WERI-Rb-1 (cell line): ENCODE measurements at regions not wholly inside any gene's neighbourhood (a gene's known extent, or its start where the extent isn't known, plus 50 kb on each side); places are given as distances from the start of the nearest gene placed in this dataset.

ENCODE experiments used
- DNase-seq: peaks from one replicate; pipeline ENCODE4 v3.0.0-alpha.2; 2020
- H3K27ac ChIP-seq: fragments of 250-450 bp; sonication (Bioruptor Pico); 2 replicates; pipeline ENCODE4 v1.5.1; 2020; ENCODE audit warnings: mild to moderate bottlenecking, moderate library complexity
- H3K27me3 ChIP-seq: fragments of 250-450 bp; sonication (Bioruptor Pico); 2 replicates; pipeline ENCODE4 v1.5.1; 2021; ENCODE audit warnings: mild to moderate bottlenecking, low read depth, moderate library complexity; ENCODE audit not compliant: insufficient read depth, severe bottlenecking
- H3K36me3 ChIP-seq: fragments of 250-450 bp; sonication (Bioruptor Pico); 2 replicates; pipeline ENCODE4 v1.5.1; 2020; ENCODE audit warnings: mild to moderate bottlenecking, moderate library complexity
- H3K4me3 ChIP-seq: 2 replicates; pipeline ENCODE4 v1.5.1; 2011; ENCODE audit warnings: low read depth, mild to moderate bottlenecking, control low read depth, low read length
- H3K9me3 ChIP-seq: fragments of 250-450 bp; sonication (Bioruptor Pico); 2 replicates; pipeline ENCODE4 v1.5.1; 2021; ENCODE audit warnings: mild to moderate bottlenecking, moderate library complexity; ENCODE audit not compliant: severe bottlenecking
- TF ChIP-seq, protein P1 (sequence below): IDR thresholded peaks from 2 replicates; pipeline ENCODE4 v1.5.1; 2011; ENCODE audit warnings: low read depth, mild to moderate bottlenecking, control low read depth, inconsistent platforms, low read length

DNA sequence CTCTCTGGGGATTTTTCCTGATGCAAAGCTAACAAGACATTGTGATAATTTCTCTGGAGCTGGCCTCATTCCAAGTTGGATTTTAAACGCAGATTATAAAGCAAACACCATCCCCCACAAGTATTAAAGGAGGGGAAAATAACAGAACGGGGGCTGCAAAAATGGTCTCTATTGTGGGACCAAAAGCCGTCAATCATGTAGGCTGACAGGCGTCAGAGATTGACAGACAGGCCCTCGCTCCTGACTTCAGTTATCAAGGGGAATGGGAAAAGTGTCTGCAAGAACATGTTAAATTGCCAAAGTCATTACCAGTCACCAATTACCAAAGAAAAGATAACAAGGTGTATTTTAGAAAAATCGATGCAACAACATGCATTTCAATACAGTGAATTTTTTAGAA is 307.4 kb upstream of the POU3F1 start:
- Histone ChIP-seq H3K4me3 (no peak overlapping the region), H3K27me3 (no peaks in the 10 kb centered on the region), H3K9me3 (no peaks in the 10 kb centered on the region), H3K27ac (no peak overlapping the region), H3K36me3 (no peaks in the 10 kb centered on the region)
- no peak for DNase-seq
- TF ChIP-seq, protein P1, sequence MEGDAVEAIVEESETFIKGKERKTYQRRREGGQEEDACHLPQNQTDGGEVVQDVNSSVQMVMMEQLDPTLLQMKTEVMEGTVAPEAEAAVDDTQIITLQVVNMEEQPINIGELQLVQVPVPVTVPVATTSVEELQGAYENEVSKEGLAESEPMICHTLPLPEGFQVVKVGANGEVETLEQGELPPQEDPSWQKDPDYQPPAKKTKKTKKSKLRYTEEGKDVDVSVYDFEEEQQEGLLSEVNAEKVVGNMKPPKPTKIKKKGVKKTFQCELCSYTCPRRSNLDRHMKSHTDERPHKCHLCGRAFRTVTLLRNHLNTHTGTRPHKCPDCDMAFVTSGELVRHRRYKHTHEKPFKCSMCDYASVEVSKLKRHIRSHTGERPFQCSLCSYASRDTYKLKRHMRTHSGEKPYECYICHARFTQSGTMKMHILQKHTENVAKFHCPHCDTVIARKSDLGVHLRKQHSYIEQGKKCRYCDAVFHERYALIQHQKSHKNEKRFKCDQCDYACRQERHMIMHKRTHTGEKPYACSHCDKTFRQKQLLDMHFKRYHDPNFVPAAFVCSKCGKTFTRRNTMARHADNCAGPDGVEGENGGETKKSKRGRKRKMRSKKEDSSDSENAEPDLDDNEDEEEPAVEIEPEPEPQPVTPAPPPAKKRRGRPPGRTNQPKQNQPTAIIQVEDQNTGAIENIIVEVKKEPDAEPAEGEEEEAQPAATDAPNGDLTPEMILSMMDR: no peak

DNA sequence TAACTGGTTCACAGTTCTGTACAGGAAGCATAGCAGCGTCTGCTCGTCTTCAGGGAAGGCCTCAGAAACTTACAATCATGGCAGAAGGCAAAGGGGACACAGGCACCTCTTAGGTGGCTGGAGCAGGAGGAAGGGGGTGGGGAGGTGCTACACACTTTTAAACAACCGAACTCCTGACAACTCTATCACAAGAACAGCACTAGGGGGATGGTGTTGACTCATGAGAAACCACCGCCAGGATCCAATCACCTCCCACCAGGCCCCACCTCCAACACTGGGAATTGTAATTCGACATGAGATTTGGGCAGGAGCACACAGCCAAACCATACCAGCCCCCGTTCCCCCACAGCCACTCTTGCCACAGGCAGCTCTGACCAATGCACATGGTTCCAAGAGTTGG is 306.3 kb upstream of the POU3F1 start:
- no peak for DNase-seq
- no peak overlapping the region for H3K27ac ChIP-seq
- TF ChIP-seq, protein P1: no peak
- no peaks in the 10 kb centered on the region for H3K27me3 ChIP-seq
- no peaks in the 10 kb centered on the region for H3K36me3 ChIP-seq
- no peaks in the 10 kb centered on the region for H3K9me3 ChIP-seq
- no peak overlapping the region for H3K4me3 ChIP-seq

DNA sequence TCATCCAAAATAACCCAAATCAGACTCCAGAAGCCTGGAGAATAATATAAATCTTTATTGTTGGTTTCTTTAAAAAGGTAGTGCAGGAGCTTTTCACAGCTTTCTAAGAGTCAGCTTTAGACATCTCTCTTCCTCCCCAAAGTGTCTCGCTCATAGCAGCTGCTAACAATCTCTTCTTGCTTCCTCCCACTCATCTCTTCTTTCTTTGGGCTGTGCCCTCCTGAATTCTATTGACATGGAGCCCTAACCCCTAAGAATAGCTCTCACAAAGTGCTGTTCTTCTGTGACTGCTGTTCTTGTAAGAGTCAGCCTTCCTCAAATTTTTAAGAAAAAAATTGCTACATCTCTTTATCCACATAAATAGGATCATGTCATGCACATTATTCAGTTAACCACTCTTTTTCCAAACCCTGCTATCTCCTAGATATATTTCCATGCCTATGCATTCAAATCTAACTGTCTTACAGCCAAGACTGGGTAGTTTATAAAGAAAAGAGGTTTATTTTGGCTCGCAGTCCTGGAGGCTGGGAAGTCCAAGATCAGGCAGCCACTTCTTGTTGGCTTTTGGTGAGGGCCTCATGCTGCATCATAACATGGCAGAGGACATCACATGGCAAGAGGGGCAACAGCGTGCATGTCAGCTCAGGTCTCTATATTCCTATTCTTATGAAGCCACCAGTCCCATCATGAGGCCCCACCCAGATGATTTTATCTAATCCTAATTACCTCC is 301.0 kb upstream of the POU3F1 start:
- H3K27me3 ChIP-seq: no peaks in the 10 kb centered on the region
- TF ChIP-seq, protein P1: no peak
- H3K27ac ChIP-seq: no peak overlapping the region
- H3K9me3 ChIP-seq: no peaks in the 10 kb centered on the region
- no peak for DNase-seq
- no peaks in the 10 kb centered on the region for H3K36me3 ChIP-seq
- H3K4me3 ChIP-seq: no peak overlapping the region

DNA sequence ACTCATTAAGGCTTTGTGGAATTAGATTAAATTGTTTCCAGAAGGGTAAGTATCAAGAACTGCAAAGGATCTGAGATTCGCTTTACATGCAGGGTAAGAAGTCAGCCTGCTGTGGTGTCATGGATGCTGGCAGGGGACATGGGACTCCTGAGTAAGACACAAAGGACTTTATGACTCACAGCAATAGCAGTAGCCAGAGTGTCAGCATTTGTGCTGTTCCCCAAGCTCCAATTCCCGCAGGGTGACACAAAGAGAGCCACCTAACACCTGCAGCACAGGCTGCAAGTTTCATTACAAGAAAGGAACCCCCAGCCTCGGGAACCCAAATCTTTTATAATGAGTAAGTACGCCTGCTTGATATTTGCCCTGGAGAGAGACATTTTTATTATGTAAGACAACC is 298.1 kb upstream of the POU3F1 start:
- no peak overlapping the region for H3K4me3 ChIP-seq
- H3K27me3 ChIP-seq: no peaks in the 10 kb centered on the region
- no peak overlapping the region for H3K27ac ChIP-seq
- H3K36me3 ChIP-seq: no peaks in the 10 kb centered on the region
- DNase-seq: no peak
- TF ChIP-seq, protein P1: no peak
- H3K9me3 ChIP-seq: no peaks in the 10 kb centered on the region

DNA sequence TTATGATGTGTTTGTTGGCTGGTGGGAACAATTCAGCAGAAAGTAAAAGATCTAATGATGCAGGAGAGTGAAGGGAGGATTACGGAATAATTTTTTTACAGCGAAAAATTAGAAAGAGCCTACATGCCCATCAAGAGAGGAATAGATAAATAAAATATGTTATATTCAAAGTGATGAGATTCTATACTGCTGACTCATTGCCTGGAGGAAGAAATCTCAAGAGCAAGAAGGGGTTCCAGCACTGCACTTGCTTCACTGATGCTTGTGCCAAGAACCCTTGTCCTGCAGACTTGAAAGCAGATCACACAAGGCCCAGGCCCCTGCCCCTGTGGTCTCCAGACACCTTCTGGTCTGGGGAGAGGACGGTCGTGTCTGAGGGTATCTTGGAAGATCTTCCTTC is 295.1 kb upstream of the POU3F1 start:
- H3K27me3 ChIP-seq: no peaks in the 10 kb centered on the region
- no peak overlapping the region for H3K27ac ChIP-seq
- H3K36me3 ChIP-seq: no peaks in the 10 kb centered on the region
- no peak overlapping the region for H3K4me3 ChIP-seq
- TF ChIP-seq, protein P1: no peak
- DNase-seq: no peak
- no peaks in the 10 kb centered on the region for H3K9me3 ChIP-seq

DNA sequence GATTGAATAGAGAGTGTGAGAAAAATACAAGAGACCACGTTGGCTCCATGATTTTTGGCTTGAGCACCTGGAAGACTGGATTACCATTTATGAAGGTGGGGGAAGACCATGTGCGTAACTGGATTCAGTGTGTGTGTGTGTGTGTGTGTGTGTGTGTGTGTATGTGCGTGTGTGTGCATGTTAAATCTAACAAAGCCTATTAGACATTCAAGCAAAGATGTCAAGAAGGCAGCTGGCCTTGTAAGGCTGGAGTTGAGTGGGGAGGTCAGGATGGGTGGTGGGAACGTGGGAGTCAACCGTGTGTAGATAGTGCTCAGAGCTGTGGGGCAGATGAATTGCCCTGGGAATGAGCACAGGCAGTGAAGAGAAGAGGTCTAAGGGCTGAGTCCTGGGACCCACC is 293.8 kb upstream of the POU3F1 start:
- H3K27ac ChIP-seq: no peak overlapping the region
- DNase-seq: no peak
- no peaks in the 10 kb centered on the region for H3K9me3 ChIP-seq
- TF ChIP-seq, protein P1: no peak
- H3K4me3 ChIP-seq: no peak overlapping the region
- no peaks in the 10 kb centered on the region for H3K27me3 ChIP-seq
- H3K36me3 ChIP-seq: no peaks in the 10 kb centered on the region
